MM.1S (cell line): ENCODE measurements at regions not wholly inside any gene's neighbourhood (a gene's known extent, or its start where the extent isn't known, plus 50 kb on each side); places are given as distances from the start of the nearest gene placed in this dataset.

Source experiments
- DNase-seq: peaks from one replicate; pipeline ENCODE4 v3.0.0-alpha.2; 2015
- H2AFZ ChIP-seq: fragments of 300-600 bp; sonication (generic); 2 replicates; pipeline ENCODE4 v1.6.0; 2016; ENCODE audit warnings: antibody characterized with exemption, low read length
- H3F3A ChIP-seq: fragments of 300-600 bp; sonication (generic); 2 replicates; pipeline ENCODE4 v1.6.1; 2016; ENCODE audit warnings: mild to moderate bottlenecking, antibody characterized with exemption, low read length, moderate library complexity, mixed read lengths; ENCODE audit not compliant: insufficient read depth
- H3K27ac ChIP-seq: fragments of 300-600 bp; sonication (generic); 2 replicates; pipeline ENCODE4 v1.5.1; 2016; ENCODE audit warnings: mild to moderate bottlenecking, low read length
- H3K27me3 ChIP-seq: fragments of 300-600 bp; sonication (generic); replicated peaks from 2 replicates; pipeline ENCODE4 v1.6.0; 2016; ENCODE audit warnings: low read length; ENCODE audit not compliant: insufficient read depth
- H3K36me3 ChIP-seq: fragments of 300-600 bp; sonication (generic); replicated peaks from 2 replicates; pipeline ENCODE4 v1.6.1; 2016; ENCODE audit warnings: mild to moderate bottlenecking, low read length, mixed read lengths; ENCODE audit not compliant: insufficient read depth
- H3K4me1 ChIP-seq: fragments of 300-600 bp; sonication (generic); 2 replicates; pipeline ENCODE4 v1.6.1; 2016; ENCODE audit warnings: low read length, mixed read lengths
- H3K4me2 ChIP-seq: fragments of 300-600 bp; sonication (generic); 2 replicates; pipeline ENCODE4 v1.6.0; 2016; ENCODE audit warnings: low read depth, low read length
- H3K4me3 ChIP-seq: fragments of 300-600 bp; sonication (generic); 2 replicates; pipeline ENCODE4 v1.5.1; 2016; ENCODE audit warnings: low read length, mixed read lengths
- H3K79me2 ChIP-seq: fragments of 300-600 bp; sonication (generic); 2 replicates; pipeline ENCODE4 v1.6.1; 2016; ENCODE audit warnings: mixed run types, low read length, mixed read lengths
- H3K9ac ChIP-seq: fragments of 300-600 bp; sonication (generic); 2 replicates; pipeline ENCODE4 v1.6.1; 2016; ENCODE audit warnings: low read length, mixed read lengths
- H3K9me2 ChIP-seq: fragments of 300-600 bp; sonication (generic); replicated peaks from 2 replicates; pipeline ENCODE4 v1.6.1; 2016; ENCODE audit warnings: mild to moderate bottlenecking, low read length, mixed read lengths; ENCODE audit not compliant: insufficient read depth
- H3K9me3 ChIP-seq: fragments of 300-600 bp; sonication (generic); replicated peaks from 2 replicates; pipeline ENCODE4 v1.6.1; 2016; ENCODE audit warnings: mild to moderate bottlenecking, low read length, mixed read lengths; ENCODE audit not compliant: insufficient read depth
- H4K20me1 ChIP-seq: fragments of 300-600 bp; sonication (generic); 2 replicates; pipeline ENCODE4 v1.6.1; 2016; ENCODE audit warnings: mild to moderate bottlenecking, low read length, moderate library complexity, mixed read lengths; ENCODE audit not compliant: insufficient read depth
- EZH2 ChIP-seq: fragments of 300-600 bp; sonication (generic); optimal IDR thresholded peaks from 2 replicates; pipeline ENCODE3; 2017; ENCODE audit warnings: low read depth, mild to moderate bottlenecking, antibody characterized with exemption, low read length, mixed read lengths
- EZH2phosphoT487 ChIP-seq: fragments of 300-600 bp; sonication (generic); IDR thresholded peaks from 2 replicates; pipeline ENCODE4 v1.6.1; 2018; ENCODE audit warnings: antibody characterized with exemption, low read length
- TF ChIP-seq, protein P1 (sequence below): fragments of 300-600 bp; sonication (generic); IDR thresholded peaks from 2 replicates; pipeline ENCODE4 v1.5.1; 2016; ENCODE audit warnings: antibody characterized with exemption, low read length, mixed read lengths

- no peak overlapping the region for H3K27ac ChIP-seq
- TF ChIP-seq EZH2phosphoT487: no peak
- TF ChIP-seq, protein P1, sequence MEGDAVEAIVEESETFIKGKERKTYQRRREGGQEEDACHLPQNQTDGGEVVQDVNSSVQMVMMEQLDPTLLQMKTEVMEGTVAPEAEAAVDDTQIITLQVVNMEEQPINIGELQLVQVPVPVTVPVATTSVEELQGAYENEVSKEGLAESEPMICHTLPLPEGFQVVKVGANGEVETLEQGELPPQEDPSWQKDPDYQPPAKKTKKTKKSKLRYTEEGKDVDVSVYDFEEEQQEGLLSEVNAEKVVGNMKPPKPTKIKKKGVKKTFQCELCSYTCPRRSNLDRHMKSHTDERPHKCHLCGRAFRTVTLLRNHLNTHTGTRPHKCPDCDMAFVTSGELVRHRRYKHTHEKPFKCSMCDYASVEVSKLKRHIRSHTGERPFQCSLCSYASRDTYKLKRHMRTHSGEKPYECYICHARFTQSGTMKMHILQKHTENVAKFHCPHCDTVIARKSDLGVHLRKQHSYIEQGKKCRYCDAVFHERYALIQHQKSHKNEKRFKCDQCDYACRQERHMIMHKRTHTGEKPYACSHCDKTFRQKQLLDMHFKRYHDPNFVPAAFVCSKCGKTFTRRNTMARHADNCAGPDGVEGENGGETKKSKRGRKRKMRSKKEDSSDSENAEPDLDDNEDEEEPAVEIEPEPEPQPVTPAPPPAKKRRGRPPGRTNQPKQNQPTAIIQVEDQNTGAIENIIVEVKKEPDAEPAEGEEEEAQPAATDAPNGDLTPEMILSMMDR: no peak
- TF ChIP-seq EZH2: no peak
- no peak overlapping the region for H3K4me3 ChIP-seq
- no peaks in the 10 kb centered on the region for H3K36me3 ChIP-seq
- H3K79me2 ChIP-seq: no peaks in the 10 kb centered on the region
- no peak overlapping the region for H3K9ac ChIP-seq
- H4K20me1 ChIP-seq: no peaks in the 10 kb centered on the region
- H3K4me1 ChIP-seq: no peaks in the 10 kb centered on the region
- H3F3A ChIP-seq: no peaks in the 10 kb centered on the region
- DNase-seq: no peak
- H3K27me3 ChIP-seq: peaks cover 84% of the 10 kb centered on the region
- no peaks in the 10 kb centered on the region for H3K9me3 ChIP-seq
- no peak overlapping the region for H3K4me2 ChIP-seq
- H3K9me2 ChIP-seq: no peaks in the 10 kb centered on the region
- no peak overlapping the region for H2AFZ ChIP-seq
These were observed 316.2 kb downstream of the MATN1 start for GRCh38 chr1:30406996-30407864.

- Histone ChIP-seq H2AFZ (no peak overlapping the region), H3K27me3 (peaks cover 77% of the 10 kb centered on the region), H3K9ac (no peak overlapping the region), H4K20me1 (no peaks in the 10 kb centered on the region), H3K36me3 (no peaks in the 10 kb centered on the region), H3K9me2 (no peaks in the 10 kb centered on the region), H3K9me3 (no peaks in the 10 kb centered on the region), H3K4me2 (no peak overlapping the region), H3K4me3 (no peak overlapping the region), H3K27ac (no peak overlapping the region), H3F3A (no peaks in the 10 kb centered on the region), H3K4me1 (no peaks in the 10 kb centered on the region), H3K79me2 (no peaks in the 10 kb centered on the region)
- DNase-seq: no peak
- TF ChIP-seq, protein P1: no peak
- TF ChIP-seq EZH2phosphoT487: no peak
- TF ChIP-seq EZH2: no peak
These were observed 317.7 kb downstream of the MATN1 start for GRCh38 chr1:30405631-30406212.

DNA sequence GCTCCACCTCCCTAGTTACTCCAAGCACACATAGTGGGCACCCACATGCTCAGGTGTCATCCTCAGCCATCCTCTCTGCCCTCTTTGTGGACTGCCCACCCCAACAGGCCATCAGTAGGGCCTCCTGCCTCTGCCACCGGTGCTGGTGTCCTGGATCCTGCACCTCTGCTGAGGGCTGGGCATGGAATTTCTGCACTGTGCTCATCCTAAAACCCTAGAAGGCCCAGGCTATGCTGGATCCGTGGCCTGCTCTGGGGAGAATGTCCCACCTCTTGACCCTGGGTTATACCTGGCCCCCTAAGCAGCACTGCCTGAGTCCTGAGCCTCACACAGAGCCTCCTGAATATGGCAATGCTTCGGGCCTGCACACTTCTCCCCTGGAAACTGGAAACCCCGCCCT lies 318.3 kb downstream of the MATN1 start:
- Histone ChIP-seq H3K4me1 (no peaks in the 10 kb centered on the region), H3F3A (no peaks in the 10 kb centered on the region), H3K79me2 (no peaks in the 10 kb centered on the region), H3K36me3 (no peaks in the 10 kb centered on the region), H3K9ac (no peak overlapping the region), H2AFZ (no peak overlapping the region), H3K27ac (no peak overlapping the region), H3K9me2 (no peaks in the 10 kb centered on the region), H3K4me3 (no peak overlapping the region), H3K4me2 (no peak overlapping the region), H3K9me3 (no peaks in the 10 kb centered on the region), H3K27me3 (peaks cover 81% of the 10 kb centered on the region), H4K20me1 (no peaks in the 10 kb centered on the region)
- DNase-seq: no peak
- no peak for TF ChIP-seq EZH2phosphoT487
- TF ChIP-seq, protein P1: no peak
- TF ChIP-seq EZH2: no peak
